ENCODE measurements at regions not wholly inside any gene's neighbourhood (a gene's known extent, or its start where the extent isn't known, plus 50 kb on each side); places are given as distances from the start of the nearest gene placed in this dataset.

- DNase-seq, result no peak
These were observed 277.5 kb upstream of the MYOCD start for GRCh38 chr17:12388226-12388625.

GRCh38 chr17:12389421-12389820 lies 276.3 kb upstream of the MYOCD start:
- DNase-seq, result no peak

GRCh38 chr17:12390631-12391030 lies 275.1 kb upstream of the MYOCD start:
- DNase-seq, result no peak

GRCh38 chr17:12391468-12391867 lies 274.2 kb upstream of the MYOCD start:
- no peak for DNase-seq

GRCh38 chr17:12395733-12396354 lies 269.8 kb upstream of the MYOCD start:
- DNase-seq, result peak in 1 of 5 experiments; percentile 1

GRCh38 chr17:12398441-12399051 lies 267.1 kb upstream of the MYOCD start:
- DNase-seq, result no peak

- DNase-seq, result no peak
These were observed 262.6 kb upstream of the MYOCD start for GRCh38 chr17:12402963-12403622.

GRCh38 chr17:12403881-12404398 lies 261.8 kb upstream of the MYOCD start:
- DNase-seq, result no peak

- no peak for DNase-seq
These were observed 259.0 kb upstream of the MYOCD start for GRCh38 chr17:12406623-12407215.

- DNase-seq, result no peak
These were observed 258.0 kb upstream of the MYOCD start for GRCh38 chr17:12407495-12408252.

- DNase-seq, result no peak
These were observed 256.6 kb upstream of the MYOCD start for GRCh38 chr17:12409082-12409481.

- no peak for DNase-seq
These were observed 255.0 kb upstream of the MYOCD start for GRCh38 chr17:12410717-12411116.

GRCh38 chr17:12415031-12415430 lies 250.7 kb upstream of the MYOCD start:
- no peak for DNase-seq

GRCh38 chr17:12421077-12421476 lies 244.6 kb upstream of the MYOCD start:
- DNase-seq, result no peak

GRCh38 chr17:12421646-12422306 lies 243.9 kb upstream of the MYOCD start:
- no peak for DNase-seq

GRCh38 chr17:12422651-12423050 lies 243.0 kb upstream of the MYOCD start:
- no peak for DNase-seq

GRCh38 chr17:12423337-12423736 lies 242.4 kb upstream of the MYOCD start:
- no peak for DNase-seq

- DNase-seq, result no peak
These were observed 236.6 kb upstream of the MYOCD start for GRCh38 chr17:12429116-12429515.

- DNase-seq, result no peak
These were observed 234.5 kb upstream of the MYOCD start for GRCh38 chr17:12431188-12431587.

- DNase-seq, result no peak
These were observed 227.5 kb upstream of the MYOCD start for GRCh38 chr17:12438212-12438611.

GRCh38 chr17:12438813-12439586 lies 226.7 kb upstream of the MYOCD start:
- DNase-seq, result no peak

GRCh38 chr17:12445331-12445730 lies 220.4 kb upstream of the MYOCD start:
- DNase-seq, result no peak
